CD1c-positive myeloid dendritic cell (primary cell): ENCODE measurements at regions not wholly inside any gene's neighbourhood (a gene's known extent, or its start where the extent isn't known, plus 50 kb on each side); places are given as distances from the start of the nearest gene placed in this dataset.

Experiments used
- DNase-seq: peaks from one replicate; pipeline ENCODE4 v3.0.0-alpha.2; 2016; ENCODE audit errors: extremely low spot score

DNA sequence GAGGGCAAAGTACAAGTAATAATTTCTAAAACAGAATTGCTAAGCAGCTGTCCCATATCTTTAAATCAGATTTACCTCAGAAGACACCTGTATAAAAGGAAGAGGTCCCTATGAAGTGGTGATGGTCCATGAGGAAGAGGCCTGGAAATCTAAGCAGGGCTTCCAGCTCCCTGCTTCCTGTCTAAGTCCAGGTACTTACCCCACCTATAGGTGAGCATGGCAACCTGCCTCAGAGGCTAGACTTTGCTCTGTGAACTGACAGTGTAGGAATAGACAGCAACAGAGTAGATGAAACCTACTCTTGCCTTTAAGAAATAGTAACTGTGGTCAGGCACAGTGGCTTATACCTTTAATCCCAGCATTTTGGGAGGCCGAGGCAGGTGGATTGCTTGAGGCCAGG is 55.8 kb upstream of the ARRDC3 start:
- DNase-seq: no peak

DNA sequence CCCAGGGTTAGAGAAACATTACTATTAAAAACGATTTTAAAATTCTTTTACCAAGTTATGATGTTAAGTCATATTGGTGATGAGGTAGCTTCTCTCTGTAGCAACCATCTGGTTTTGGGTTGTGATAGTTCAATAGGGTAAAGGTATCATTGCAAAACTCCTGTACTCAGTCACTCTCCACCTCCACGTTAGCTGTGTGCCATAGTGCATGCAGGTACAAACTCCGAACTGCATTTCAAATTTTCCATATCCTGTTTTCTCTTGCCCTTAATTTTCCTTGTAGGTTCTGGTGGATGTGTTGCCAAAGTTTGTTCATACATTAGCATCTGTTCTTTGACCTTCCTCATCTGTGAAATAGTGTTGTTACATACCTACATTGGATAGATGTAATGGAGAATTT is 53.1 kb upstream of the ARRDC3 start:
- DNase-seq: no peak

DNA sequence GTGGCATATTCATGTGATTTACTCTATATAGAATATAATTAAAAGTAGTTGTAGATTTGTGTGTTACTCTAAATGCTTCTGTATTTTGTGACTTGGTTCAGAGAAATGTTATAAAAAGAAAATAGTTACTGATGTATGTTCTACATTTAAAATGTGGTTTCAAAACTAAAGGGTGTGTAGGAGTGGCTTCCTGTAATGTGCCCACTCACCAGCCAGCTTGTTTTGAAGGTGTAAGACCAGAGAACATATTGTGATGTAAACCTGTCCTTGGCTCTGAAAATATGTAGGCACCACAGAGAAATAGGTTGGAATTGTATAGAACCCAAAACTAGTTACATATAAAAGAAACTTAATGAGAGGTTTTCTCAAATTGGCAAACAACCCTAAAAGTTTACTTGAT is 51.2 kb upstream of the ARRDC3 start:
- peak; percentile 40 for DNase-seq

DNA sequence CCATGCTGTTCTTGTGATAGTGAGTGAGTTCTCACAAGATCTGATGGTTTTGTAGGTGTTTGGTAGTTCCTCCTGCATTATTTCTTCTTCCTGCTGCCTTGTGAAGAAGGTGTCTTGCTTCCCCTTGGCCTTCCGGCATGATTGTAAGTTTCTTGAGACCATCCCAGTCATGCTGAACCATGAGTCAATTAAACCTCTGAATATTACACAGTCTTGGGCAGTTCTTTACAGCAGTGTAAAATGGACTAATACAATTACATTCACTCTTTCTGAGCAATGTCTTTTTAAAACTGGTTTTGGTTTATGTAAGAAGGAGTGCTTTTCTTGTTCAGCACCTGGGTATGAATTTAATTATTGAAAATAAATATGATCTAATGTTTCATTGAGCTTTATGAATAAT is 50.7 kb upstream of the ARRDC3 start:
- peak; percentile 3 for DNase-seq
